HG03378 (cell line): ENCODE measurements at regions not wholly inside any gene's neighbourhood (a gene's known extent, or its start where the extent isn't known, plus 50 kb on each side); places are given as distances from the start of the nearest gene placed in this dataset.
"Not testable (repeated sequence)": the region's sequence is repeated elsewhere in the genome, so short reads cannot be mapped to it uniquely, and the experiment has no call there.

Experiments used
- ATAC-seq: cut with Tn5 transposase; IDR thresholded peaks from one replicate; pipeline ENCODE4 v1.9.1; 2021; ENCODE audit warnings: mild to moderate bottlenecking, moderate library complexity; ENCODE audit not compliant: unreplicated experiment

GRCh38 chr6:22349051-22349450, 52.2 kb upstream of the PRL start:
- no peak for ATAC-seq

DNA sequence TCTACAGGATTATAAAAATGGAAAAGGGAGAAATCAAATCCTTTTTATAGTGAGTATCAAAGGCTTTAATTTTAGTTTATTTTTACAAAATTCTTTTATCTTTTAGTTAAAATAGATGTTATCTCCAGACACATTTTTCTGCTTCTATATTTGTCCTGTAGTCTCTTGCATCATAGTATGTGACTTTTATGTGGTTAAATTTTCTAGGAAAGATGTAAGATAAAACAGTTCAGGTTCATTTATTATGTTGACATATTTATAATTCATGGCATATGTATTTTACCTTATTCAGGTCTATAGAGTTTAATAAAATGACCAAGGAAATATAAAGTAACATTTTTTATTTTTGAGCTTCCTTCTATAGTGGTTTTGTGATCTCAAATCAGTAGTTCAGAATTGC, 52.7 kb upstream of the PRL start:
- no peak for ATAC-seq

GRCh38 chr6:22350109-22350508, 53.3 kb upstream of the PRL start:
- ATAC-seq = no peak

GRCh38 chr6:22353101-22353500, 56.3 kb upstream of the PRL start:
- no peak for ATAC-seq

GRCh38 chr6:22356362-22356940, 59.6 kb upstream of the PRL start:
- ATAC-seq = no peak

- peak; percentile 77 for ATAC-seq
These were observed 60.9 kb upstream of the PRL start for GRCh38 chr6:22357724-22358189.

- ATAC-seq = no peak
These were observed 64.7 kb upstream of the PRL start for GRCh38 chr6:22361576-22361975.

- ATAC-seq = no peak
These were observed 65.5 kb upstream of the PRL start for GRCh38 chr6:22362361-22362760.

DNA sequence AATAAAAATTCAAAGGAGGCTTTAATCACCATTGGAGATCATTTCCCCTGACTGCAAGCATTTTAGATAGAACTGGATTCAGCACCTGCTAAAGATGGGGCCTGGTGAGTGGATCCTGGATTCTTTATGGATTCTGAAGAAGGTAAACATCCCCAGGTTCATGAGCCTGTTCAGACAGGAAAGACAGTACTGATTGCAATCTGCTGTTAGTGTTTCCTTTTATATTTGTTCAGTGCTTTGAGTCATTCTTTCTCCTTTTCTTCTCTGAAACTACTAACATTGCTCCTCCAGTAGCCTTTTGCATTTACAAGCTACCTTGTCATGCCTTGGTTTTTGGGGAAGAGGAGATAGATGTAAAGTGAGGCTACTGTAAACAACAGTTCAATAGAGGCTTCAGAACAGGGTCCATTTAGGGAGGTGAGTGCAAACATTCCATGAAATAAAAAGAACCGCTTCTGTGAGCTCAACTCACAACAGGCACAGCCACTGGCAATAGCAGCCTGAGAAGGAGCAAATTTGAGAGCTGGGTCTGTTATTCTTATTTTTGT, 66.4 kb upstream of the PRL start:
- ATAC-seq = no peak

- no peak for ATAC-seq
These were observed 66.9 kb upstream of the PRL start for GRCh38 chr6:22363714-22364239.

DNA sequence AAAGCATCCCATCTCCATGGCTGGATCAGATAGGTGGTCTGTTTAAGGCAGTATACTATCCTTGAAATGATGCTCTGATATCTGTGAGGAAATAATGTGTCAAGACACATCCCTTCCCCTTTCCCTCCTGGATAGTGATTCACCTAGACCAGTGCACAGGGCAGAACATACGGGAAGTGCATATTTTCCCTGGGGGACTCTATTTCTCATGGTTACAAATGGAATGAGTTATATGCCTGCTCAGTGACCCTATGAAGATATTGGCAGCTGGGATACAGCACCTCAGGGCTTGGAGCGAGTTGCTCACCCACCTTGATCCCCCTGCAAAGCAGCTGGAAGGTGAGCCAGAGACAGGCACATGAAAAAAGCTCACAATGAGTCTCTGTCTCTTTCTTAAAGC, 67.5 kb upstream of the PRL start:
- ATAC-seq = no peak

GRCh38 chr6:22366214-22366613, 69.4 kb upstream of the PRL start:
- no peak for ATAC-seq

GRCh38 chr6:22367346-22367745, 70.5 kb upstream of the PRL start:
- no peak for ATAC-seq

GRCh38 chr6:22368794-22369193, 72.0 kb upstream of the PRL start:
- ATAC-seq = no peak

DNA sequence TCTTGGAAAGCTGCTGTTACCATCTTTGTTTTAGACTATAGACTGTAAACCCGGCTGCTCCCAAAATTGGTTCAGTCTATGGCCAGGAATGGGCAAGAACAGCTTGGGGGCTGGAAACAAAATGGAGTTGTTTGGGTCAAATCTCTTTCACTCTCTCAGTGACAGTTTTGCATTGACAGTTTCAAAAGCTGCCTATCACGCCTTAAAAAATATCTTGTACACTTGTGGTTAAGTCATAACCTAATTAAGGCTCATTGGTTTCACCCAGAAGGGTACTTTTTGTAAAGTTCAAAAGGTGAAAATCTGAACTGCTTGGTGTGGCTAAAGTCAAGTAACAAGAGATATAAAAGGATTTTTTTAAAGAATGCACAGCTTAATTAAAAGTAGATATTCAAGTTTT, 76.1 kb upstream of the PRL start:
- peak; percentile 95 for ATAC-seq

DNA sequence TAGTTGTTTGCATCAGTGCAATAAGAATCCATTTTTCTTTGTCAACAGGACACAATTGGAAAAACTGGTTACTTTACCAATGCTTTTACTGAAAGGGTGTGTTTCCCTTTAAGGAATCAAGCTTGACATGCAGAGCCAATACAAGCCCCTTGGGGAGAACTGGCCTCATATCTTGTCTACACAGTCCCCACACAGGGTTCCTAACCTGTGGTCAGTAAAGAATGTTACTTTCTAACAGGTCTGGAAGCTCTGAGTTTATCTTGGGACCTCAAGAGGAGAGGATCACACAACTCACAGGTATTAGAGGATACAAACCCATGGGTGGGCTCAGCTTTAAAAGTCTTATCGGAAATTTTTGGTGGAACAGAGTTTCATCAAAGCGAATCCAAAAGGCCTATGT, 78.1 kb upstream of the PRL start:
- ATAC-seq = not testable (repeated sequence)

- not testable (repeated sequence) for ATAC-seq
These were observed 79.5 kb upstream of the PRL start for GRCh38 chr6:22376293-22376692.

DNA sequence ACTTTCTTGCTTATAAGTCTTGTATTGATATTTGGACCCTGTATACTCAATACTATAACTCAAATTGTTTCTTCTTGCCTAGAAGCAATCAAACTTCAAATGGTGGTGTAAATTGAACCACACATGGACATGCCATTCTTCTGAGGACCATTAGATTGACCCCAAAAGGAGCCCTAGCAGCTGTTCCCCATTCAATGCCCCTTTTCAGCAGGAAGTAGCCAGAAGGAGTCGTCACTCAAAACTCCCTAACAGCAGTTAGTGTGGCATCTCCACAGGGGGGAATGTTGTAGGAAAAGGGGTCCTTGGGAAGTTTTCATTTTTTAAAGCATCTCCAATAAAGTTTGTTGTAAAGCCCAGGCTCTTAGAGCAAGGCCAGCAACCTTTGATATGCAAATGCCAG, 81.7 kb upstream of the PRL start:
- not testable (repeated sequence) for ATAC-seq

DNA sequence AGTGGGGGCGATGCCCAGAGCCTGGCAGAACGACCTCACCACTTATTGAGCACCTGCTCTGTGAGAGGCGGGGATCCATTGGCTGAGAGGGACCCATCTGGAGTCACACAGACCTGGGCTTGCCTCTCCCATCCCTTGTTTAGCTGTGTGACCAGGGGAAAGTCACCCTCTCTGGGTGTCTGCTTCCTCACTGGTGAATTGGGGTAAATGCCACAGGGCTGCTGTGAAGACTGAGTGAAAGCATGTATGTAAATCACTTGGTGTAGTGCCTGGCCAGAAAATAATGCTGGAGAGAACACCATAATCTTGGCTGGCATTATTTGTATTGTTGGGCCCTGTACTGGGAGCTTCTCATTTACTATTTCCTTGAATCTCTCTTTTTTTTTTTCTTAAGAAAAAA, 83.4 kb upstream of the PRL start:
- no peak for ATAC-seq

DNA sequence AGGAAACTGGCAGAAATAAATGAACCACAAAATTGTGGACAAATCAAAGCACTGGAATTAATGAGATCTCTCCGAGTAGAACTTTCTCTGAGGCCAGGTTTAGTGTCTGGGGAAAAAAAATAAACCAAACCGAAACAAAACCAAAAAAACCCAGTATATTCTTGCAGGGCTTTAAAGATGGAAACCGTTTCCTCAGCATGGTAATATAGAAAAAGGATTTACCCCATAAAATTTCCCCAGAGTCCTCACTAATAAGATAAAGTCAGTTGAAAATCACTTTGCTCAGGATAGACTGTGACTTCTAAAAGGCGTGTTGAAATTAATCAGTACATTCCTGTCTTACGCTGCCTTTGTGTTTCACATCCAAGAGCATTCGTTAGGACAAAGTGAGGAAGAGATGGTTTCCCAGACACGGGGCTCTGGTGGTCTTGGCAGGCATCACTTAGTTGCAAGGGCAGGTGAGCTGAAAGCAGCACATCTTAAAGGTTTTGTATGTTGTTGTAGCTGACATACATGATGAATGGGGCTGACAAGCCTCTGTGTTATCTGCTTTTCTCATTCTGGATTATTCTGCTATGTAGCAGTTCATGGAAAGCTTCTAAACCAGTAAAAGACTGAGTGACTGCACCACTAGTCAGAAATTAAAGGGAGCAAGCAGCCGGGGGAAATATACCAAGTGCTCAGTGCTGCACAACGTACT, 85.2 kb upstream of the PRL start:
- no peak for ATAC-seq

- ATAC-seq = no peak
These were observed 86.2 kb upstream of the PRL start for GRCh38 chr6:22383016-22383415.

DNA sequence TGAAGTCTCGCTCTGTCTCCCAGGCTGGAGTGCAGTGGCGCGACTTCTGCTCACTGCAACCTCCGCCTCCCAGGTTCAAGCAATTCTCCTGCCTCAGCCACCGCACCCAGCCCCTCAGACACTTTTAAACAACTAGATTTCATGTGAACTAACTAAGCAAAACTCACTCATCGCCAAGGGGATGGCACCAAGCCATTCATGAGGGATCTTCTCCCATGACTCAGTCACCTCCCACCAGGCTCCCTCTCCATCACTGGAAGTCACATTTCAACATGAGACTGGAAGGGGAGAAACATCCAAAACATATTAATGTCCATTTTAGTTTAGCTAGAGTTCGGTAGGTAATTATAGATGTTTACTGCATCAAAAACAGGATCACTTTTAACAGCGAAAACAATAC, 95.9 kb upstream of the PRL start:
- ATAC-seq = no peak
